Activated naive CD4-positive, alpha-beta T cell treated with anti-CD3 and anti-CD28 coated beads, Interleukin-2, amount 10 ng/mL, durations not matched to agents 7 days and 5 days (primary cell): ENCODE measurements at regions not wholly inside any gene's neighbourhood (a gene's known extent, or its start where the extent isn't known, plus 50 kb on each side); places are given as distances from the start of the nearest gene placed in this dataset.

ENCODE experiments used
- CTCF ChIA-PET: fragments of 350-600 bp; sonication (Branson Sonifier 250); formaldehyde crosslinking; loops from one replicate; lab custom pipeline; 2021; ENCODE audit warnings: antibody characterized with exemption; lab: Charles Lee
- DNase-seq: peaks from one replicate; pipeline ENCODE4 v3.0.0-alpha.2; 2020
- H3K27ac Mint-ChIP-seq: one replicate; pipeline ENCODE4 v1.8.0; 2021; ENCODE audit warnings: mild to moderate bottlenecking, moderate library complexity, mixed read lengths
- H3K27me3 Mint-ChIP-seq: one replicate; pipeline ENCODE4 v1.8.0; 2021; ENCODE audit warnings: mild to moderate bottlenecking, mixed read lengths
- H3K36me3 Mint-ChIP-seq: one replicate; pipeline ENCODE4 v1.8.0; 2021; ENCODE audit warnings: mixed read lengths
- H3K4me1 Mint-ChIP-seq: one replicate; pipeline ENCODE4 v1.8.0; 2021; ENCODE audit warnings: mixed read lengths
- H3K4me3 Mint-ChIP-seq: one replicate; pipeline ENCODE4 v1.8.0; 2021; ENCODE audit warnings: mild to moderate bottlenecking, moderate library complexity, mixed read lengths
- H3K9me3 Mint-ChIP-seq: one replicate; pipeline ENCODE4 v1.8.0; 2021; ENCODE audit warnings: mixed read lengths

DNA sequence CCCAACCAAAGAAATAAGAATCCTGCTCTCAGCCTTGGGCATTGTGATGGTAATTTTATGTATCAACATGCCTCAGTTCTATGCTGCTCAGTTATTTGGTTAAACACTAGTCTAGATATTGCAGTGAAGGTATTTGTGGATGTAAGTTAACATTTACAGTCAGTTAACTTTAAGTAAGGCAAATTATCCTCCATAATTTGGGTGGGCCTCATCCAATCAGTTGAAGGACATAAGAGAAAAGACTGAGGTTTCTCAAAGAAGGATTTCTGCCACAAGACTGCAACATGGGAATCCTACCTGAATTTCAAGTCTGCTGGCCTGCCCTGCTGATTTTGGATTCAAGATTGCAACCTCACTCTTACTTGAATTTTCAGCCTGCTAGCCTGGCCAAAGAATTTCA is 975.5 kb upstream of the ACVR2A start:
- Mint-ChIP-seq H3K36me3 (no peaks in the 10 kb centered on the region), H3K4me1 (no peaks in the 10 kb centered on the region), H3K27ac (no peak overlapping the region), H3K9me3 (no peaks in the 10 kb centered on the region), H3K4me3 (no peak overlapping the region), H3K27me3 (no peaks in the 10 kb centered on the region)
- CTCF ChIA-PET, result no interaction called here
- DNase-seq, result no peak

DNA sequence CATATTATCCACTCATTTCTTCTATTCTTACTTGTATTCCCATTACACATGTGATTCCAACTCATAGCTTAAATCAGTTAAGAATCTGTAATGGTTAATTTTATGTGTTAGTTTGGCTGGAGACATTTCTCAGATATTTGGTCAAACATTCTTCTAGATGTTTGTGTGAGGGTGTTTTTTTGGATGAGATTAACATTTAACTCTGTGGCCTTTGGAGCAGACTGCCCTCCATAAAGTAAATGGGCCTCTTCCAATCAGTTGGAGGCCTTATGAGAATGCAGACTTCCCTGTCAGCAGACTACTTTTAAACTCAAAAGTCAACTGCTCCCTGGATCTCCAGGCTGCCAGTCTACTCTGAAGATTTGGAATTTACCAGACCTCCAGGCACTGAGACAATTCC is 976.8 kb upstream of the ACVR2A start:
- Mint-ChIP-seq H3K27ac (no peak overlapping the region), H3K27me3 (no peaks in the 10 kb centered on the region), H3K9me3 (peaks cover 3% of the 10 kb centered on the region), H3K36me3 (no peaks in the 10 kb centered on the region), H3K4me3 (no peak overlapping the region), H3K4me1 (no peaks in the 10 kb centered on the region)
- DNase-seq, result no peak
- CTCF ChIA-PET, result no interaction called here

DNA sequence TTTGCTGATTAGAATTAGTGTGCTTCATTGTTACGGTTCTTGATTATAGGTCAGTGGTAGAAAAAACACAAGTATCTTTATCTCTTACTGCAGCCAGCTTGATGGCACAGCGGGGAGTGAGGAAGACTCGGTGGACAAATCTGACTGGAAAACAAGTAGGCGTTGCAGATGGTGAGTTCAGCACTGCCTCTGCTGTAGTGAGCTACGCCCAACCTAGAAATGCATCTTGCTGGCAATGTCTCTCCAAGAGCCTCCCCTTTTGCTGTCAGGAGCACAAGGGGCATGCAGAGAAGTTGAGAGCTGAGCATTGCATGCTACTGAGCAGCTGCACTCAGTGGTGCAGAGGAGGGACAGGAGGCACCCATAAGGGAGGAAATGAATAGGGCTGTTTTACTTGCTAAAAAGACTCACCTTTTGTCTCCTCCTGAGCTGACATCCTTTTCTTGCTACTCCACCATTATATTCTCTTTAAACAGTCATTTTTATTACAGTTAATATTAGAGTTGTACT is 977.3 kb upstream of the ACVR2A start:
- no peaks in the 10 kb centered on the region for H3K4me1 Mint-ChIP-seq
- H3K9me3 Mint-ChIP-seq, result peaks cover 3% of the 10 kb centered on the region

GRCh38 chr2:146853741-146854444 is 990.9 kb upstream of the ACVR2A start:
- DNase-seq, result no peak
- H3K27ac Mint-ChIP-seq, result no peak overlapping the region
- H3K4me3 Mint-ChIP-seq, result no peak overlapping the region
- CTCF ChIA-PET, result no interaction called here
- no peaks in the 10 kb centered on the region for H3K27me3 Mint-ChIP-seq
- no peaks in the 10 kb centered on the region for H3K4me1 Mint-ChIP-seq
- no peaks in the 10 kb centered on the region for H3K9me3 Mint-ChIP-seq
- no peaks in the 10 kb centered on the region for H3K36me3 Mint-ChIP-seq

More for the DNA sequence above, 977.3 kb upstream of the ACVR2A start:
- Mint-ChIP-seq H3K36me3 (no peaks in the 10 kb centered on the region), H3K4me3 (no peak overlapping the region), H3K27ac (no peak overlapping the region), H3K27me3 (no peaks in the 10 kb centered on the region)
- CTCF ChIA-PET, result no interaction called here
- DNase-seq, result no peak

- H3K27me3 Mint-ChIP-seq, result no peaks in the 10 kb centered on the region
- CTCF ChIA-PET, result no interaction called here
- H3K4me1 Mint-ChIP-seq, result no peaks in the 10 kb centered on the region
These were observed 992.2 kb upstream of the ACVR2A start for GRCh38 chr2:146852661-146853060.

GRCh38 chr2:146850746-146851145 is 994.1 kb upstream of the ACVR2A start:
- CTCF ChIA-PET, result no interaction called here
- no peak overlapping the region for H3K27ac Mint-ChIP-seq
- no peaks in the 10 kb centered on the region for H3K9me3 Mint-ChIP-seq
- H3K27me3 Mint-ChIP-seq, result no peaks in the 10 kb centered on the region
- DNase-seq, result no peak
- no peaks in the 10 kb centered on the region for H3K36me3 Mint-ChIP-seq
- H3K4me3 Mint-ChIP-seq, result no peak overlapping the region
- no peaks in the 10 kb centered on the region for H3K4me1 Mint-ChIP-seq

More at GRCh38 chr2:146852661-146853060, 992.2 kb upstream of the ACVR2A start:
- Mint-ChIP-seq H3K4me3 (no peak overlapping the region), H3K27ac (no peak overlapping the region), H3K36me3 (no peaks in the 10 kb centered on the region), H3K9me3 (no peaks in the 10 kb centered on the region)
- DNase-seq, result no peak

- Mint-ChIP-seq H3K27ac (no peak overlapping the region), H3K4me1 (no peaks in the 10 kb centered on the region), H3K4me3 (no peak overlapping the region), H3K9me3 (no peaks in the 10 kb centered on the region), H3K36me3 (no peaks in the 10 kb centered on the region), H3K27me3 (no peaks in the 10 kb centered on the region)
- no peak for DNase-seq
- CTCF ChIA-PET, result no interaction called here
These were observed 997.0 kb upstream of the ACVR2A start for GRCh38 chr2:146847846-146848245.

DNA sequence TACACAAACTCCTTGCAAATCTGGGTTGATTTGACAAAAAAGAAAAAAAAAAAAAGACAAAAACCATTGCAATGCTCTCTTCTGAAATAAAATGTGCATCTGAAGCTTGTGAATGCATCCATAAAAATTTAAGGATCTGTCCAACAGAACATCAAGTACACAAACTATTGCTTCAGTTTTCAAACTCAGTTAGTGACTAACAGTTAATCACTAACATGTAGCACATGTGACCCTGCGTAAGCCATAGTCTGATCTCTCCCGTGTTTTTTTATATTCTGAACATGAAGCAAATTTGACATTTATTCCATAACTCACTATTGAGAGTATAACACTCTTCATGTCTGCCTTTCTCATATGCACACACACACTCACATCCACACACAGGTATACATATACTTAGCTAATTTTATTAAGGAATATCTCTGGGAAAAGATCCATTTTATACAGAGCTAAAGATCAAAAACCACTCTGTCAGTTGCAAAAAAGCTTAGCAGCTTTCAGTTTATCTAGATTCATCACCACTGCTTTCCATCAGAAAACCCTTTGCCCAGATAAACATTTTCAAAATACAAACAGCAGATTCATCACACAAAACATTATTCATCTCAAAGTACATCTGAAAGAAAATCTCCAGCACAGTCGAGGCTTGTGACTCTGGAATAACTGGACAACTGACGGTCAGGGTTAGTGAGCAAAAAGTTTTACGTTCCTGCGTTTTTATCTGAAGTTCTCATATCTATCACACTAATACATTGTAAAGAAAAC is 1000.4 kb upstream of the ACVR2A start:
- CTCF ChIA-PET, result no interaction called here
- H3K4me1 Mint-ChIP-seq, result no peaks in the 10 kb centered on the region
- no peak overlapping the region for H3K27ac Mint-ChIP-seq
- no peaks in the 10 kb centered on the region for H3K27me3 Mint-ChIP-seq
- H3K36me3 Mint-ChIP-seq, result no peaks in the 10 kb centered on the region
- DNase-seq, result no peak
- no peaks in the 10 kb centered on the region for H3K9me3 Mint-ChIP-seq
- no peak overlapping the region for H3K4me3 Mint-ChIP-seq

DNA sequence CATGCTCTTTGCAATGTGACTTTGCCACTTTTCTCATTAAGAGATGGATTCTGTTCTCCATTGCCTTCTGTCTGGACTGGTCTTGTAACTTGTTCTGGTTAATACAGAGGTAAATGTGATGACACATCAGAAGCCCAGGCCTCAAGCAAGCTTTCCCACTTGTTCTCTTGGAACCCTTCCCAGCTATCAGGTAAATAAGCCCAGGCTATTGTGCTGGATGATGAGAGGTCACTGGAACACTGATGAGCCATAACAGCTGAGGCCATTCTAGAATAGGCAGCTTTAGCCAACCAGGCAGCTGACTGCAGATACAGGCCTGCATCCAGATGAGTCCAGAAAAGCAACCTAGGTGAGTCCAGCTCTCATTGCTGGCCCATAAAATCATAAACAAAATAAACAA is 1007.0 kb upstream of the ACVR2A start:
- Mint-ChIP-seq H3K4me3 (no peak overlapping the region), H3K27me3 (no peaks in the 10 kb centered on the region), H3K27ac (no peak overlapping the region), H3K9me3 (no peaks in the 10 kb centered on the region), H3K4me1 (no peaks in the 10 kb centered on the region), H3K36me3 (no peaks in the 10 kb centered on the region)
- no peak for DNase-seq
- CTCF ChIA-PET, result no interaction called here

DNA sequence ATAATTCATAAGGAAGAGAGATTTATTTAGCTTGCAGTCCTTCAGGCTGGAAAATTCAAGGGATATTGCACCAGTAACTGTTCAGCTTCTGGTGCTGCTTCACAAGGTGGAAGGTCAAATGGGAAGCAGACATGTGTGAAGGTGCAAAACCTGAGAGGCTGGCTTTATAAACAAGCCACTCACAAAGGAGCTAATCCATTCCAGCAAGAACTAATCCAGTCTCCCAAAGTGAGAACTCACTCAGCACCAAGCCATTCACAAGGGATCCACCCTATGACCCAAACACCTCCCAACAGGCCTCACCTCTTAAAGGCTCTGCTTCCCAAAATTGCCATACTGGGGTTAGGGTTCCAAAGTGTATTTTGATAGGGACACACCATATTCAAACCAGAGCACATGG is 1018.4 kb upstream of the ACVR2A start:
- DNase-seq, result no peak
- H3K9me3 Mint-ChIP-seq, result no peaks in the 10 kb centered on the region
- no peaks in the 10 kb centered on the region for H3K36me3 Mint-ChIP-seq
- no peaks in the 10 kb centered on the region for H3K27me3 Mint-ChIP-seq
- no peak overlapping the region for H3K27ac Mint-ChIP-seq
- CTCF ChIA-PET, result no interaction called here
- no peaks in the 10 kb centered on the region for H3K4me1 Mint-ChIP-seq
- H3K4me3 Mint-ChIP-seq, result no peak overlapping the region

DNA sequence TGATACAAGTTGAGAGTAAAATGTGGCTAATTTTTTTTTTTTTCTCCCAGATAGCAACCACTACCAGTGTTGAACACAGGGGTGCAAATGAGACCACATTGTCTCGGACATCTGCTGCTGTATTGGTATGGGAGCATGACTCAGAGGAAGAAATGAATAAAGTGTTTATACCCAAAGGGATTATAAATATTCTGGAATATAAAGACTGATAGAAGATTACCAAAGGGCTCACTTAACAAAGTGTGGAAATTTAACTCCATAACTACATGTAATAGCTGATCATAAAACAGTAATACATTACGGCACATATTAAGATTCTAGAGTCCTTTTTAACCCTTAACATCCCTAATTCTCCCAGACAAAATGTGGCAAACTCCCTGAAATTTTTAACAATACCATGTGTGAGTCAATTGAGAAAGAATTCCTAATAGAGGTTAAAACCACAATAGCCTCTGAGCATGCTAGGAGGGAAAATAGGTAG is 1023.0 kb upstream of the ACVR2A start:
- CTCF ChIA-PET, result no interaction called here
- Mint-ChIP-seq H3K4me3 (no peak overlapping the region), H3K27ac (no peak overlapping the region), H3K4me1 (no peaks in the 10 kb centered on the region), H3K27me3 (no peaks in the 10 kb centered on the region), H3K9me3 (no peaks in the 10 kb centered on the region), H3K36me3 (no peaks in the 10 kb centered on the region)
- DNase-seq, result no peak

GRCh38 chr2:146820672-146821071 is 1024.2 kb upstream of the ACVR2A start:
- no peak for DNase-seq

DNA sequence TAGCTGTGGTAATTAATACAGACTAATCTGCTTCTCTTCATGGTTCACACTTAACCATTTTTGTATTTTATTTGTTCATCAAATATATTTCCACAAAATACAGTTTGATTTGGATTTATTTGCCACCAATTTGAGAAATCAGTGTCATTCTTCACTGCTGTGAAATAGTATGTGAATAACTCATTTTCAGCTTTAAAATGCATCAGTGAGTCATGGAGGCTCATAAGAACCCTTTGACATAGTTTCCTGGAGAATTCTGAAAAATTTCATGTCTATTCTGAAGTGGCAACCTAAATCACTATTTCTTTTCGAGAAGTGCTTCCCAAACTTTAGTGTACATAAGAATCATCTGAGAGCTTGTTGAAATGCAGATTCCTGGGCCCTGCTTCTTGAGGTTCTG is 1026.7 kb upstream of the ACVR2A start:
- CTCF ChIA-PET, result no interaction called here
- no peak overlapping the region for H3K4me3 Mint-ChIP-seq
- no peaks in the 10 kb centered on the region for H3K27me3 Mint-ChIP-seq
- no peak overlapping the region for H3K27ac Mint-ChIP-seq
- no peaks in the 10 kb centered on the region for H3K9me3 Mint-ChIP-seq
- H3K4me1 Mint-ChIP-seq, result no peaks in the 10 kb centered on the region
- DNase-seq, result no peak
- no peaks in the 10 kb centered on the region for H3K36me3 Mint-ChIP-seq

More at GRCh38 chr2:146820672-146821071, 1024.2 kb upstream of the ACVR2A start:
- Mint-ChIP-seq H3K27me3 (no peaks in the 10 kb centered on the region), H3K27ac (no peak overlapping the region), H3K36me3 (no peaks in the 10 kb centered on the region), H3K4me1 (no peaks in the 10 kb centered on the region), H3K9me3 (no peaks in the 10 kb centered on the region), H3K4me3 (no peak overlapping the region)
- CTCF ChIA-PET, result no interaction called here

GRCh38 chr2:146817613-146818012 is 1027.2 kb upstream of the ACVR2A start:
- Mint-ChIP-seq H3K27ac (no peak overlapping the region), H3K9me3 (no peaks in the 10 kb centered on the region), H3K4me3 (no peak overlapping the region), H3K27me3 (no peaks in the 10 kb centered on the region), H3K4me1 (no peaks in the 10 kb centered on the region), H3K36me3 (no peaks in the 10 kb centered on the region)
- DNase-seq, result no peak
- CTCF ChIA-PET, result no interaction called here

DNA sequence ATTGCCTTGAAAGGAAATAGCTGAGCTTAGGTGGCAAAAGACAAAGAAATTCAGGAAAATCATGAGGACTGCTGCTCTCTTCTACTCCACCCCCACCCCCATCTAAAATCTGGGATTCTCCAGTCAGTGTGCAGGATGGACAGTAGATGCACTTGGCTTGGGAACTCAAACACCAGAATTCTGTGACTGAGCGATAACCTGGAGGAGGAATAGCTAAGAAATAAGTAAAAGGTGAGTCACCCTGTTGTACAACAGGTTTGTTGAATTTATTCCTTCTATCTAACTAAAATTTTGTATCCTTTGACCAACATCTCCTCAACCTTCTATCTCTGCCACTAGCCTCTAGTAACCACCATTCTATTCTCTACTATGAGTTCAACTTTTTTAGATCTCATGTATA is 1029.9 kb upstream of the ACVR2A start:
- Mint-ChIP-seq H3K4me1 (no peaks in the 10 kb centered on the region), H3K27me3 (no peaks in the 10 kb centered on the region), H3K9me3 (peaks cover 2% of the 10 kb centered on the region), H3K36me3 (no peaks in the 10 kb centered on the region), H3K27ac (no peak overlapping the region), H3K4me3 (no peak overlapping the region)
- CTCF ChIA-PET, result no interaction called here
- no peak for DNase-seq
